MG63 (cell line): ENCODE measurements at regions not wholly inside any gene's neighbourhood (a gene's known extent, or its start where the extent isn't known, plus 50 kb on each side); places are given as distances from the start of the nearest gene placed in this dataset.

ENCODE experiments used
- DNase-seq: peaks from one replicate; pipeline ENCODE4 v3.0.0-alpha.2; 2020
- H3K27me3 ChIP-seq: fragments of 250-450 bp; sonication (Bioruptor Pico); 2 replicates; pipeline ENCODE4 v1.5.1; 2020; ENCODE audit warnings: mild to moderate bottlenecking, moderate library complexity
- H3K36me3 ChIP-seq: fragments of 250-450 bp; sonication (Bioruptor Pico); 2 replicates; pipeline ENCODE4 v1.5.1; 2020; ENCODE audit warnings: mild to moderate bottlenecking, moderate library complexity
- H3K4me3 ChIP-seq: fragments of 250-450 bp; sonication (Bioruptor Pico); 2 replicates; pipeline ENCODE4 v1.5.1; 2020; ENCODE audit warnings: mild to moderate bottlenecking, moderate library complexity
- H3K9me3 ChIP-seq: fragments of 250-450 bp; sonication (Bioruptor Pico); 2 replicates; pipeline ENCODE4 v1.5.1; 2020; ENCODE audit warnings: mild to moderate bottlenecking, moderate library complexity

DNA sequence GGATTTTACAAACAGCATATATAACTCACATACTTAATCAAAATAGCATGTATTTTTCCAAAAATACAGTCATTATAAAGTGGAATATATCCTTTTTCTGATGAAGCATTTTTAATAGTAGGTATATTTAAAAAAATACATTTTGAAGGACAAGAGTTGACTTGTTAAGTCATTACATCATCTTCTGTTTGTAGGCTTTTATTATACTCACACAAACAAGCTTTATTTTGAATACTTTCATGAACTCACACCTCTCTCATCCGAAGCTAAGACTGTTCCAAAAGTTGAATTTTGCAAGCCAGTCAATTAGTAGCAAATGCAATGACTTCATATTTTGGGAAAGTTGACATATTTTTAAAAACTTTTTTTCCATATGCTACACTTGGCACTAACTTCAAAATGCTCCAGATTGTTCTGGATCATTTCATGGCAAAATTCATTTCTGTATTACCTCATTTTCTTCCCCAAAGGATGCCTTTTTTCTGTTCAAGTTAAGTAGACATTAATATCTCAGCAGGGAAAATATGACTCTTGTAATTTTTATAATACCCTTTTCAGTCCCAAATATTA, 68.5 kb upstream of the WDR75 start:
- no peaks in the 10 kb centered on the region for H3K27me3 ChIP-seq
- H3K9me3 ChIP-seq, result peaks cover 3% of the 10 kb centered on the region
- H3K4me3 ChIP-seq, result no peak overlapping the region
- DNase-seq, result no peak
- H3K36me3 ChIP-seq, result peaks cover 13% of the 10 kb centered on the region

GRCh38 chr2:189374481-189374880, 66.8 kb upstream of the WDR75 start:
- no peak for DNase-seq

GRCh38 chr2:189375842-189376241, 65.4 kb upstream of the WDR75 start:
- Histone ChIP-seq H3K4me3 (no peak overlapping the region), H3K27me3 (no peaks in the 10 kb centered on the region), H3K9me3 (peaks cover 3% of the 10 kb centered on the region; the same call in 1 of the 2 replicates), H3K36me3 (peaks cover 9% of the 10 kb centered on the region; the same call in 1 of the 2 replicates)
- no peak for DNase-seq

More at GRCh38 chr2:189374481-189374880, 66.8 kb upstream of the WDR75 start:
- Histone ChIP-seq H3K27me3 (no peaks in the 10 kb centered on the region), H3K4me3 (no peak overlapping the region), H3K9me3 (peaks cover 3% of the 10 kb centered on the region), H3K36me3 (peaks cover 13% of the 10 kb centered on the region)

- Histone ChIP-seq H3K36me3 (no peaks in the 10 kb centered on the region), H3K4me3 (no peak overlapping the region), H3K9me3 (no peaks in the 10 kb centered on the region), H3K27me3 (no peaks in the 10 kb centered on the region)
- DNase-seq, result no peak
Observed at GRCh38 chr2:189379287-189379630, 62.0 kb upstream of the WDR75 start.

DNA sequence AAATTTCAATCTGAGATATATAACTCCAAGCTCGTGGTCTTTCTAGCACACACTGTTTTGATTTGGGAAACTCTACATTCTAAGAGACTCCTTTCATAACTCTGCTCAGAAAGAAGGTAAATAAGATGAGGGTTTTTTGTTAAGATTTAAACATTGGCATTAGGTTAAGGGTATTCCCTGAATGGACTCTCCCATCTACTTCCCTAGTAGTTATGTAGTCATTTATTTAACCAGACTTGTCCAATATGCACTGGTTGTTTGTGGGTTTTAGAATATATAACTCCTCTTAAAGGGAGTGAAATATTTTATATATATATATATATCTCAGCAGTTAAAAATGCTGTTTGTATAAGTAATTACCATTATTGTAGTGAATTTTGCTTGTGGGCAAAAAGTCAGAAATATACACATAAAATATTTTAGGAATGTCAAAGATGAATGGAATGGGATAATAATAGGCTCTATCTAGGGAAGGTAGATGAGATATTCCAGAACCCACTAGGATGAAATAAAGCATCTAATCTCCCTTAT, 61.5 kb upstream of the WDR75 start:
- Histone ChIP-seq H3K27me3 (no peaks in the 10 kb centered on the region), H3K36me3 (no peaks in the 10 kb centered on the region), H3K9me3 (no peaks in the 10 kb centered on the region), H3K4me3 (no peak overlapping the region)
- DNase-seq, result no peak

- Histone ChIP-seq H3K36me3 (no peaks in the 10 kb centered on the region), H3K9me3 (no peaks in the 10 kb centered on the region; the same call in none of the 2 replicates), H3K27me3 (no peaks in the 10 kb centered on the region), H3K4me3 (no peak overlapping the region)
- DNase-seq, result no peak
Observed at GRCh38 chr2:189382668-189383067, 58.6 kb upstream of the WDR75 start.

GRCh38 chr2:189386741-189387140, 54.5 kb upstream of the WDR75 start:
- no peaks in the 10 kb centered on the region for H3K27me3 ChIP-seq
- H3K9me3 ChIP-seq, result no peaks in the 10 kb centered on the region; the same call in none of the 2 replicates
- H3K36me3 ChIP-seq, result no peaks in the 10 kb centered on the region
- no peak for DNase-seq
- no peak overlapping the region for H3K4me3 ChIP-seq

GRCh38 chr2:189391201-189391600, 50.1 kb upstream of the WDR75 start:
- Histone ChIP-seq H3K27me3 (no peaks in the 10 kb centered on the region), H3K4me3 (no peak overlapping the region), H3K36me3 (no peaks in the 10 kb centered on the region), H3K9me3 (peaks cover 2% of the 10 kb centered on the region; the same call in 1 of the 2 replicates)
- no peak for DNase-seq
